ENCODE measurements at regions not wholly inside any gene's neighbourhood (a gene's known extent, or its start where the extent isn't known, plus 50 kb on each side); places are given as distances from the start of the nearest gene placed in this dataset.

DNA sequence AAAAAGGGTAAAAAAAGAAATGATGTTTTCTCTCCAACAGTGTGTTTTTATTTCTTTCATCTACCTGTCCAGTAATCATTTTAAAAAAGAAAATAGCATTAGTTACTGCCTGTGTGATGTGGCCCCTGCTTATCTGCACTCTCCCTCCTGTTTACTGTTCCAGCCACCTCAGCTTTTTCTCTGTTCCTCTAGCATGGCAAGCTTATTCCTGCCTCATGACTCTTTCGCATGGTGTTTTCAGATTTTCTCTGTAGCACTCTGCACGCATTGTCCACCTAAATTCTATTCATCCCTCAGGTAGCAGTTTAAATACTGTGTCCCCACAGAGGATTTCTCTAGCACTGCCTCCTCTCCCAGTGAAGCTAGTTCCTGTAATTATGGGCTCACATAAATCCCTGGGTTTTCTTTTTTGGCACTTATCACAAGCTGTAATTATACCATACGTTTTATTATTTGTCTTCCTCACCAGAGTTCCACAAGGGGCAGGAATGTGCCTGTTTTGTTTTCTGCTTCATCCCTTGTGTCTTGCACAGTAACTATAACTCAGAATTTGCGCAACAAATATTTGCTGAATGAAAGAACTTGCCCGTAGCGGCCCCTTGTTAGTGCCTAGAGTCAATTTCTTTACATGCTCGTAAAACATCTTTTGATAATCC lies 51.4 kb upstream of the LRIG2 start:
- WGBS, 2 experiments (ENCODE audit: extremely low coverage in 2 of 2, insufficient read length in 1 of 2): 20% methylated on average over 2 of the region's 7 CpGs; no CpG with 5 or more reads in 1 of the 2 experiments
- Histone ChIP-seq H2AK9ac (replicated peaks; ENCODE audit: low read depth, low read length, poor library complexity) (no peak overlapping the region), H2BK20ac (ENCODE audit: low read depth, low read length) (no peak overlapping the region), H3K9me3 (ENCODE audit: control insufficient read depth, insufficient read depth, low read length) (no peaks in the 10 kb centered on the region), H3K36me3 (ENCODE audit: control insufficient read depth, insufficient read depth, low read length) (no peaks in the 10 kb centered on the region), H2BK5ac (ENCODE audit: low read depth, low read length, poor library complexity, severe bottlenecking) (no peak overlapping the region), H2AK5ac (ENCODE audit: low read depth, low read length) (no peak overlapping the region), H3K9ac (ENCODE audit: low read depth, low read length) (no peak overlapping the region), H3K18ac (ENCODE audit: low read depth, low read length) (no peak overlapping the region), H3K4me3 (ENCODE audit: insufficient read depth, low read depth, low read length) (no peak overlapping the region), H2AFZ (replicated peaks; ENCODE audit: low read length, poor library complexity) (no peak overlapping the region), H3K4ac (ENCODE audit: low read depth, low read length) (no peak overlapping the region), H3K4me2 (ENCODE audit: low read depth, low read length) (no peak overlapping the region), H3K27ac (ENCODE audit: insufficient read depth, low read length) (no peak overlapping the region), H2BK15ac (ENCODE audit: low read depth, low read length) (no peak overlapping the region), H3K14ac (replicated peaks; ENCODE audit: low read depth, low read length) (no peak overlapping the region), H3K23ac (ENCODE audit: low read depth, low read length) (no peak overlapping the region), H3K79me1 (ENCODE audit: low read depth in 1 of 2, low read length in 2 of 2) (no peaks in the 10 kb centered on the region), H4K5ac (ENCODE audit: low read depth, low read length) (no peak overlapping the region), H3K56ac (ENCODE audit: extremely low read depth, insufficient read depth, low read length) (no peak overlapping the region), H4K91ac (ENCODE audit: insufficient read depth, low read depth, low read length) (no peak overlapping the region), H4K8ac (ENCODE audit: low read depth in 2 of 2, low read length in 2 of 2) (no peak overlapping the region), H4K20me1 (ENCODE audit: insufficient read depth, low read length) (no peaks in the 10 kb centered on the region), H3K27me3 (ENCODE audit: control insufficient read depth, insufficient read depth, low read length) (no peaks in the 10 kb centered on the region), H3K4me1 (ENCODE audit: control insufficient read depth, insufficient read depth, low read length) (no peaks in the 10 kb centered on the region), H2BK120ac (ENCODE audit: low read depth, low read length) (no peak overlapping the region), H3K9me1 (ENCODE audit: insufficient read depth, low read length) (no peaks in the 10 kb centered on the region)
- CTCF ChIA-PET: no interaction called here
- BruUV-seq (replicated peaks): no TSS peak
- DNase-seq: no peak
- intact Hi-C loops (cut with micrococcal nuclease): no loop called here
- ATAC-seq (ENCODE audit: low read depth): peak; percentile 42; the same call in 1 of the 2 replicates
- POLR2A ChIA-PET (ENCODE audit: unreplicated experiment): no interaction called here
- in situ Hi-C loops (cut with MboI; ENCODE audit: low sequenced_read_pairs): no loop called here
- TF ChIP-seq MAFK (IDR thresholded peaks at IDR 0.05; ENCODE audit: low read depth, low read length) (no peak), CEBPB (IDR thresholded peaks at IDR 0.05; ENCODE audit: low read depth, low read length) (peak; percentile 67), ELK1 (IDR thresholded peaks at IDR 0.05; ENCODE audit: borderline replicate concordance, low read depth, low read length) (no peak)
- dilution Hi-C loops (cut with HindIII; ENCODE audit: low sequenced_read_pairs, unreplicated experiment): no loop called here

Measured in IMR-90 (cell line).